ENCODE measurements at regions not wholly inside any gene's neighbourhood (a gene's known extent, or its start where the extent isn't known, plus 50 kb on each side); places are given as distances from the start of the nearest gene placed in this dataset.

DNA sequence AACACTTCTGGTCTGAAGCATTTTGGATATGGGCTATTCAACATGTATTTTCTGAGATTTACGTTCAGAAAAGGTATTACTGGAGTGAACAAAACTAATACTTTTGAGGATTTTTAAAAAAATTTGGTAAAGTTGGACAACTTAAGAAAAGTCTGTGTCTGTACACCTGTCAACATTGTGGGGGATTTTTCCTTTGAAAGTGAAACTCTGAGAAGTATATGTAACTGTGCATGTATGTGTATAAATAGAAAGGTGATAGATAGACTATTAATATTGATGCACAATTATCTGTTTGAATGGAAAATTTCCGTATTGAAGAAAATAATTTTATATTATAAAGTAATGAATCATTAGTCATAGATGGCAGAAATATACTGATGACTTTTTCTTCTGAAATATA is 312.8 kb upstream of the MDGA2 start:
- H3K27ac Mint-ChIP-seq (ENCODE audit: unreplicated experiment) = no peak overlapping the region
- no peaks in the 10 kb centered on the region for H3K4me1 Mint-ChIP-seq
- H3K4me3 Mint-ChIP-seq = no peak overlapping the region
- no peaks in the 10 kb centered on the region for H3K27me3 Mint-ChIP-seq (ENCODE audit: low read depth)
- TF ChIP-seq, protein P1, sequence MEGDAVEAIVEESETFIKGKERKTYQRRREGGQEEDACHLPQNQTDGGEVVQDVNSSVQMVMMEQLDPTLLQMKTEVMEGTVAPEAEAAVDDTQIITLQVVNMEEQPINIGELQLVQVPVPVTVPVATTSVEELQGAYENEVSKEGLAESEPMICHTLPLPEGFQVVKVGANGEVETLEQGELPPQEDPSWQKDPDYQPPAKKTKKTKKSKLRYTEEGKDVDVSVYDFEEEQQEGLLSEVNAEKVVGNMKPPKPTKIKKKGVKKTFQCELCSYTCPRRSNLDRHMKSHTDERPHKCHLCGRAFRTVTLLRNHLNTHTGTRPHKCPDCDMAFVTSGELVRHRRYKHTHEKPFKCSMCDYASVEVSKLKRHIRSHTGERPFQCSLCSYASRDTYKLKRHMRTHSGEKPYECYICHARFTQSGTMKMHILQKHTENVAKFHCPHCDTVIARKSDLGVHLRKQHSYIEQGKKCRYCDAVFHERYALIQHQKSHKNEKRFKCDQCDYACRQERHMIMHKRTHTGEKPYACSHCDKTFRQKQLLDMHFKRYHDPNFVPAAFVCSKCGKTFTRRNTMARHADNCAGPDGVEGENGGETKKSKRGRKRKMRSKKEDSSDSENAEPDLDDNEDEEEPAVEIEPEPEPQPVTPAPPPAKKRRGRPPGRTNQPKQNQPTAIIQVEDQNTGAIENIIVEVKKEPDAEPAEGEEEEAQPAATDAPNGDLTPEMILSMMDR (conservative IDR thresholded peaks at IDR 0.05) = no peak
- no peaks in the 10 kb centered on the region for H3K36me3 Mint-ChIP-seq (ENCODE audit: low read depth)
- no peak for DNase-seq (ENCODE audit: low read depth, low spot score)
- H3K9me3 Mint-ChIP-seq = peaks cover 4% of the 10 kb centered on the region

DNA sequence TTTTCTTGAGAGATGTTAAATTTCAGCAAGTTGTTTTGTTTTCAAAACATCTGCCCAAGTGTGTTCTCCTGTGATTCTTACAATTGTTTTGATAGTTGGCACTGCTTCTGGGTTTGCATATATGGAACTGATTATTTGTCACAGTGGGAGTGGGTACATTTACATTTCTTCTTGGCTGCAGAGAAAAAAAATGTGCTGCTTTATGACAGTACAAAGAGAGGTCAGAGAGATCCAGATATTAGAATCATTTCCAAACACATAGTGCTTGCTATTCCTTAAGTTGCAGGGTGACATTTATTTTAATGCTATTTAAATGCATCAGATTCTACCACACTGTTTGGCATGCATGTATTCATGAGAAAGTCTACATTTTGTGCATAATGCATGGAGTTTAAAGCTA is 303.5 kb upstream of the MDGA2 start:
- Mint-ChIP-seq H3K36me3 (ENCODE audit: low read depth) (no peaks in the 10 kb centered on the region), H3K4me3 (no peak overlapping the region), H3K27ac (ENCODE audit: unreplicated experiment) (no peak overlapping the region), H3K4me1 (no peaks in the 10 kb centered on the region), H3K27me3 (ENCODE audit: low read depth) (no peaks in the 10 kb centered on the region), H3K9me3 (no peaks in the 10 kb centered on the region)
- no peak for DNase-seq (ENCODE audit: low read depth, low spot score)
- TF ChIP-seq, protein P1 (conservative IDR thresholded peaks at IDR 0.05) = no peak

DNA sequence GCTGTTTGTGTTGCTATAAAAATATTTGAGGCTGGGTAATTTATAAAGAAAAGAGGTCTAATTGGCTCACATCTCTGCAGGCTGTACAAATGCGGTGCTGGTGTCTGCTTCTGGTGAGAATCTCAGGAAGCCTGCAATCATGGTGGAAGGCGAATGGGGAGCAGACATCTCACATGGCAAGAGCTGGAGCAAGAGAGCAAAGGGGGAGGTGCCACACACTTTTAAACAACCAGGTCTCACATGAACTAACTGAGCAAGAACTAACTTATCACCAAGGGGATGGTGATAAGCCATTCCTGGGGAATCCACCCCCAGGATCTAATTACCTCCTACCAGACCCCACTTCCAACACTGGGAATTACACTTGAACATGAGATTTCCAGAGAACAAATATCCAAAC is 300.7 kb upstream of the MDGA2 start:
- Mint-ChIP-seq H3K27ac (ENCODE audit: unreplicated experiment) (no peak overlapping the region), H3K27me3 (ENCODE audit: low read depth) (no peaks in the 10 kb centered on the region), H3K36me3 (ENCODE audit: low read depth) (no peaks in the 10 kb centered on the region), H3K4me1 (no peaks in the 10 kb centered on the region), H3K4me3 (no peak overlapping the region), H3K9me3 (no peaks in the 10 kb centered on the region)
- TF ChIP-seq, protein P1 (conservative IDR thresholded peaks at IDR 0.05) = no peak
- DNase-seq (ENCODE audit: low read depth, low spot score) = no peak

DNA sequence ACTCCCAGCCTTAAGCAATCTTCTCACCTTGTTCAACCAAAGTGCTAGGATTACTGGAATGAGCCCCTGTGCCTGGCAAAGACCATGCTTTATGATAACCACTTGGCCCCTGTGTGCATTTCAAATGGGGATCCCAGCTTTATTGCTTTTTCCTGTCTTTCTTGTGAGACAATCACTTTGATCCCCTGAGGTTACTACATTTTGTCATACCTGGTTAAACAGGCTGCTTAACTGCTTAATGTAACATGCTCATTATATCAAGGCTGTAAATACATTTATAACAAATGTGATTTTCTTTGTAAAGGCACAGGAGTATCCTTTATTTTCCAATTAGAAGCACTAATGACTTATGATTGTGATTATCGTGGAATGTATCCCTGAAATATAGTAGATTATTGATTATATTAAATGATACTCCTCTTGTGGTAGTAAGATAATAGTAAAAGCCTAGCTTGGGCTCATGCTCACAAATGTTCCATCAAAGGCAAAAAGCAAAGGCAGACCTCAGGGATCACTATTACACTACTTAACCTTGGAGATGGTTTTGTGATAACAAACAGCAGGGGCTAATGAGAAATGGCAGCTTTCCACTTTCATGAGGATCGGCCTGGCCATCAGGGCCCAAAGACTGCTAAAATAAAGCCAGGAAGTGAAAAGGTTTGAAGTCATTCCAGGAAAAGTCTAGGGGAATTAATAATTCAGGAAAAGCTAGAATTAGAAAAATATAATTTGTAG is 290.8 kb upstream of the MDGA2 start:
- H3K27me3 Mint-ChIP-seq (ENCODE audit: low read depth) = no peaks in the 10 kb centered on the region
- H3K9me3 Mint-ChIP-seq = peaks cover 5% of the 10 kb centered on the region
- TF ChIP-seq, protein P1 (conservative IDR thresholded peaks at IDR 0.05) = no peak
- no peak for DNase-seq (ENCODE audit: low read depth, low spot score)
- no peak overlapping the region for H3K27ac Mint-ChIP-seq (ENCODE audit: unreplicated experiment)
- no peak overlapping the region for H3K4me3 Mint-ChIP-seq
- H3K4me1 Mint-ChIP-seq = no peaks in the 10 kb centered on the region
- H3K36me3 Mint-ChIP-seq (ENCODE audit: low read depth) = no peaks in the 10 kb centered on the region

DNA sequence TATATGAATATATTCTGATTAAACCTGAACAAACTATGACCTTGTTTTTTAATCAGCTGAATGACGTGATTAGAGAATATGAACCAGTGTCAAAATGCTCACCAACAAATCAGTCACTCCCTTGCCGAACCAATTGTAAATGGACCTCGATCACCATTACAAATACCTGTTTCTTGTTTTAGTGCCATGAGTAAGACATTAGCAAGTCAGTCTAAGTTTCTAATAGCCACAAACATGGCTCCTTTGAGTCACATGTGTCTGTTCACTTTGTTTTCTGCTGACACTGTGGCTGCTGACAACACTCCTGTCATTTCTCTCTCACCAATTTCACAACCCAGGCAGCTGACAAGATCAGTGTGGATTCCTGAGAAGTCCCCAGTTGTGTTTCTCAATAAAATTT is 286.2 kb upstream of the MDGA2 start:
- no peaks in the 10 kb centered on the region for H3K36me3 Mint-ChIP-seq (ENCODE audit: low read depth)
- no peaks in the 10 kb centered on the region for H3K9me3 Mint-ChIP-seq
- TF ChIP-seq, protein P1 (conservative IDR thresholded peaks at IDR 0.05) = no peak
- H3K4me3 Mint-ChIP-seq = no peak overlapping the region
- H3K27ac Mint-ChIP-seq (ENCODE audit: unreplicated experiment) = no peak overlapping the region
- H3K4me1 Mint-ChIP-seq = no peaks in the 10 kb centered on the region
- no peaks in the 10 kb centered on the region for H3K27me3 Mint-ChIP-seq (ENCODE audit: low read depth)
- no peak for DNase-seq (ENCODE audit: low read depth, low spot score)
